NOMO-1 (cell line): ENCODE measurements at regions not wholly inside any gene's neighbourhood (a gene's known extent, or its start where the extent isn't known, plus 50 kb on each side); places are given as distances from the start of the nearest gene placed in this dataset.
"Not testable (repeated sequence)": the region's sequence is repeated elsewhere in the genome, so short reads cannot be mapped to it uniquely, and the experiment has no call there.

ENCODE experiments used
- DNase-seq, 2 experiments: peaks; one replicate each; lab custom pipeline; 2025; ENCODE audit not compliant: unreplicated experiment in 2 of 2; lab: John Stamatoyannopoulos, UW

DNA sequence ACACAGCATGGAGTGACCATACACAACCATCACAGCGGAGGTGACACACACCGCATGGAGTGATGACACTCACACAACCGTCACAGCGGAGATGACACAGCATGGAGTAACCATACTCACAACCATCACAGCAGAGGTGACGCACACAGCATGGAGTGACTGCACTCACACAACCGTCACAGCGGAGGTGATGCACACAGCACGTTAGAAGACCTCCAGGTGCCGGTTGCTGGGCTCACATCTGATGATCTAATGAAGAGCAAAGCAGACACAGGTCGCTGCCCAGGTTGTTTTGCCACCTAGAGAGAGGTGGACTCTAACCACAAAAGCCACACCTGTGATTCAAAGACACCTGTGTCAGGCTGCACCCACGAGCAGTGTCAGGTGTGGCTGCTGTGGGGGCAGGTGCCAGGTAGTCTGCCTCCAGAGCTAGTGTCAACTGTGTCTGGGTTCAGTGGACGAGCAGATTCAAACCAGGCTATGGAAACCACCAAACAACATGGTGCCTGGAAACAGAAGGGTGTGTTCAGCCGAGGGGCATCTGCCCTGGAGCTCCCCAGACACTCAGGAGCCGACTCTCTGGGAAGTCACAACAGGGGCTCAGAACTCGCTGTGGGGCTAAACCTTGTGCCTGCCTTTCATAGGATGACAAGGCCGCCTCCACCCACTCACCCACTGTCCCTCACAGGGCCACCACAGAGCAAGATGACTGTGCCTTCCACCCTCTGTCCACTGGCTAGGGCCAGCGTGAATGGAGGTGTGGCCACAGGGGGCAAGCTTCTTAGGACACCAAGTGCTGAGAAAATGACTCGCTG, 608.2 kb downstream of the TBC1D22A start:
- DNase-seq: no peak

DNA sequence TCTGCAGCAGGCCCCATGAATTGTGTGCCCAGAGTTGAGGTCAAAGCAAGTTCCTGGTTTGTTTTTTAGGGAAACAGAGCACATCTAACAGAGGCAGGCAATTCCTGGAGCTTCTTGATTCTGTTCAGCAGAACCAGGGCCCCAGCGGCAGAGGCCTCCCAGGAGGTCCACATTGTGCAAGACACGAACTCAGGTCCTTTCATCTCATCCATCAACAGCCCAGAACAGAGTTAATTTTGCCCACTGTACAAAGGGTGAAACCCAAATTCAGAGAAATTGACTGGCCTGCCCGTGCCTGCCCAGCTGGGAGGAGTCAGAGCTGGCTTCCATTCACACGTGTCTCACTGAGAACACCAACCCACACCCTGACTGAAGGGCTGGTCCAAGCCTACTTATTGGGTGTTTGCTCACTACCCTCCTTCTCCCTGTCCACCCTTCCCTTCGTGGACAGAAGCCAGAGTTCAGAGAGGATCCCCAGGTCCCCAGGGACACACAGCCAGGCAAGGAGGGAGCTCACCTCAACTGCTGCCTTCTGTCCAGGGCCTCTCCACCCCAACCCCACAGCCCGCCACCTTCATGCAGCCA, 607.1 kb downstream of the TBC1D22A start:
- no peak for DNase-seq

DNA sequence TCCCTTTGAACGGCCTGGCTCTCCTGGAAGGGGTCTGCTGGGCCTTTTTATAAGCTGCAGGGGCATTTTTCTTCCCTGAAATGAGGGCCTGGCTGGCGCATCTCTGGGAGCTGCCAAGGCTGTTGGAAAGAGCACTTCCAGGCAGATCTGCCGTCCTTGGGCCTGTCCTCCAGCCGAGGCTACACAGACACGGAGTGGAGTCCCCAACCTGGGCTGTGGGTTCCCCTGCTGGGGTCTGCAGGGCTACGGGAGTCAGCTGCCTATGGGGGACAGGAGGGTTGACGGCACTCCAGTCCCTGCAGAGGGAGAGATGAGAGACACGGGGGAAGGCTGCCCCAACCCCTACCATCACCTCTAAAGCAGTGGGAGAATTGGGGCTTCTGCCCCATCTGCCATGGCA, 606.6 kb downstream of the TBC1D22A start:
- DNase-seq: no peak

DNA sequence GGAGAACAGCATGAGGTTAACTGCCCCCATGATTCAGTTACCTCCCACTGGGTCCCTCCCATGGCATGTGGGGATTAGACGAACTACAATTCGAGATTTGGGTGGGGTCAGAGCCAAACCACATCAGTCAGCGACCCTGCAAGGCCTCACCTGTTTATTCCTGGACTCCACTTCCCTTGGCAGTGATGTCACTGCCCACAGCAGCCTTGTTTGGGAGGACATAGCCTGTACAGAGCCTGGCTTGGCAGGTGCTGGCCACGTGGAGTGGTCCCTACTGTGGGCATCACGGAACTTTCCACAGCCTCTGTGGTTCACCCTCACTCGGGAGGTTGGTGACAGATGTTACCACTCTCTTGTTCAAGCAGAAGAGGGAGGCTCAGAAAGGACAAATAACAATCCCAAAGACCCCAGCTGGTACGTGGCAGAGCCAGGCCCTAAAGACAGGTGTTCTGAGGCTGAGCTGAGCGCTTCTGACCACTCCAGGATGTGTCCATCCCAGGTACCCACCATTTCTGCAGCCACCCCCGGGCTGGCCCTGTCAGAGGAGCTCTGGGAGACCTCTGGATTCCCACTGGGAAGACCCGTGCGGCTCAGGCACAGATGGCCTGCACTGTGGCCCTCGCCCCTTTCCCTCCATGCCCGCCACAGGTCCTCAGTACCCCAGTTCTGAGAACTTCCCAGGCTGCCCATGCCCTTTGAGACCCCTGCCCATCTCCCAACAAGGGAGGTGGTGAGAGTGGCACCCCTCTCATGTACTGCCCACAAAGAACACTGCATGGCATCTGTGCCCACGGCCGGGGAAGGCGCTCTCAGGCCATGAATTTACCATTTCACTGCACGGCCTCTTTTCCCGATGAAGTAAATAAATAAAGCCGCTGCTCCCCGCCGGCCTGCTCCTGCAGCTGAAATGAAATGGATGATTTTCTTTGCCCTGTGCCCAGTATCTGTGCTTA, 605.8 kb downstream of the TBC1D22A start:
- DNase-seq: no peak

DNA sequence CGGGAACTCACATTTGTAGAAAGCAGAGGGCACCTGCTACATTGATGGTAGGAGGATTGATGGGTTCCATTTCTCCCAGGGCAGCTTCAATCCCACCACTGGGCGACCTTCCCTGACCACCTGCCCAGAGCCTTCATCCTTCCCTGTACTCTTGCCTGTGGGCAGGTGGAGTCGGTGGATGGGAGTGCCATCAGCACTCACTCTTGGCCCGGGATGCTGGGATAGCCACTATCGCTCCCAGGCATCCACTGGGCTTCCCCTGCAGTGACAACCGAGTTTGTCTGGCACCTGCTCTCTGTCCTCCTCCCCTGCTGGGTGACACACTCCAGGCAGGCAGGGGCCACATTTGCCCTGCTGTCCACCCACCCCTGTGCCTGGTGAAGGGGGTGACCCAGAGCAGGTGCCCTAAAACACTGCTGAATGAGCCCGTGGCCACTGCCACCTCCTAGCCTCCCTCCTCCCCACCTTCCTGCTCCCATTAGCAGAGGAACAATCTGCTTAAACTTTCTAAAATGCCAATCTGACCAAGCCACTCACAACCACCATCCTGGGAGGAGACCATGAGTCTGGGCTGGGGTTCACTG, 604.7 kb downstream of the TBC1D22A start:
- no peak for DNase-seq

DNA sequence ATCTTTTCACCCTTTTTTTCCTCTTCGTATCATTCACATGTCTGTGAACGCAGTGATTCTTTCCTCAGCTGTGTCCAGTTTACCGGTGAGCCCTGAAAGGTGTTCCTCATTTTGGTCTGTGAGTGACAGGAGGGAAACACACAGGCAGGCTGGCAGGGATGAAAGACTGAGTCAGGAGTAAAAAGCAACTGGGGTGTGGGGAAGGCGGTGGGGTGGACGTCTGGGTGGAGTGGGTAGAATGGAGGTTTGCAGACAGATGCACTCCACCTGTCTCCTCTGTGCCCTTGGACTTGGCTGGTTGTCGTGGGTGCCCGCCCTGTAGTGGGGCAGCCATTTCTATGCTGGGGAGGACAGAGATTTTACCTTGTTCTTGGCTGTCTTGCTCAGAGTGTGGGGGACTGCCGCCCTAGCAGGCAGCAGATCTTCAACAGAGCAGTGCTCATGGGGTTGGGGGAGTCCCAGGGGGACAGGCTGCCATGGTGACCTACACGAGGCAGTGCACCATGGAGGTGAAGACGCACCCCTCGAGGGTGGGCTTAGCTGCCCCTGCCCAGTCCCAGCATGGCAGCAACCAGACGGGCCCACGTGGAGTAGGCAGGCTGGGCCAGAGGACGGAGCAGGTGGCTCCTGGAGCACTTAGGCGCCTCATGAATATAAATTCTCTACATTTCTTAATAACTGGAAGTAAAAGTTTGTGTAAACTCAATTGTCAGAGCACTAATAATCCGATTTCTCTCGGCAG, 603.7 kb downstream of the TBC1D22A start:
- no peak for DNase-seq

DNA sequence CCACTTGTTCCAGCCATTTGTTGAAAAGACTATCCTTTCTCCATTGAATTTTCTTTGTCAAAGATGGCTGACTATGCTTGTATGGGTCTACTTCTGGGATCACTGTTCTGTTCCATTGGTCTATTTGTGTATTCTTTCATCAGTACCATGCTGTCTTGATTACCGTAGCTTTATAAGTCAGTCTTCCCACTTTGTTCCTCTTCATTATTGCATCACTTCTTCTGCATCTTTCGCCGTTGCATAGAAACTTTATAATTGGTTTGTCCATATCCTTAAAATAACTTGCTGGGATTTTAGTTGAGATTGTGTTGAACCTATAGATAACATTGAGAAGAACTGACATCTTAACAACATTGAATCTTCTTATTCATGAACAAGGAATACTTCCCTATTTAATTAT, 598.8 kb downstream of the TBC1D22A start:
- no peak for DNase-seq

DNA sequence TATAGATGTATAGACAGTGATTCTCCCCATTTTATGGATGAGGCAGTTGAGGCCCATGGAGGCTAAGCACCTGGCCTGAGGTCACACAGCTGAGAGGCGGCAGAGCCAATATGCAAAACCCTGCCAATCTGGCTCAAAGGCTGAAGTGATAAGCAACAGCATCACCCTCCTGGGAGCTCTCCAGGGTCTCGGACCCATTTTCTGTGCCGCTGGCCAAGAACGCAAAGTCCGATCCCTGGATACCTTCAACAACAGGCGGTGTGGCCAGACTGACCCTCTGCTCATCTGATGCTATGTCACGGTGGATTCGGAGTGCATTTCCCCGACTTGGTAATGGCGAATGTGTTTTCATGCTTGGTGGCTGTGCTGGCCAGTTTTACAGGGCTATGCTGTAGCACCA, 595.0 kb downstream of the TBC1D22A start:
- no peak for DNase-seq

DNA sequence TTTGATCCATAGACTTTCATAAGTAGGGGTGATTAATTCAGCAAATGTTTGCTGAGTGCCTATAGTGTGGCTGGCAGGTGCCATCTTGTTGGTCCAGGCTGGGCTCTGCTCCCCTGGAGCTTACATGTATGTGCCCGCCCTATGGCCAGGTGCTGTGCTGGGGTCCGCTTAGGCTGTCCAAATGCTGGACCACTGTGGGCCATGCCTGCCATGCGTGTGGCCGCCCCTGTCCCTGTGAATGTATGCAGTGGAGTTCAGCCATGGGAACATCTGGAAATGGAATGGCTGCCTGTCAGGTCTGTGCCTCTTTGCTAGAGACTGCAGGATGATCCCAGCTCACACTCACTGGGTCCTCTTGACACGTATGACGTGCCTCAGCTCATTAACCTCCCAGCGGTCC, 594.6 kb downstream of the TBC1D22A start:
- no peak for DNase-seq

DNA sequence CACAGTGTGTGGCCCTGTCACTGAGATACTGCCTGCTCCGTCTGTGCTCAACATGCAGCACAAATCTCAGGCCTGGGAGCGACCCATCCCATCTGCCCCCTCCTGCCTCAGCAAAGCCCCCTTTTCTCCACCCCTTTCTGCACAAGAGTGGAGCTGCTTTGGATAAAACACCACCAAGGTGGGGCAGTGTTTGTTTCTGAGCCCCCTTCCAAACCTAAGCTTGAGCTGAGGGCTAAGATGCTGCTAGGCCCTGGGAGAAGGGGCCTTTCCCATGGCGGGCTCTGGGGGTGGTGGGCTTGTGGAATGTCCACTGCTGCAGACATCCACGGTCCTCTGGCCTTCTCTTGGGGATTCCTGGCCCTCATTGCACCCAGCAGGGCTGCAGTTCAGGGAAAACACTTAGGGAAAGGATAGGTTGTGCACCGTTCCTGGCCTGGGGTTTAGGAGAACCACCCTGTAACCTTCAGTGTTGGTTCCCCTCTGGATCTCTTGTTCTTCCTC, 594.1 kb downstream of the TBC1D22A start:
- no peak for DNase-seq

DNA sequence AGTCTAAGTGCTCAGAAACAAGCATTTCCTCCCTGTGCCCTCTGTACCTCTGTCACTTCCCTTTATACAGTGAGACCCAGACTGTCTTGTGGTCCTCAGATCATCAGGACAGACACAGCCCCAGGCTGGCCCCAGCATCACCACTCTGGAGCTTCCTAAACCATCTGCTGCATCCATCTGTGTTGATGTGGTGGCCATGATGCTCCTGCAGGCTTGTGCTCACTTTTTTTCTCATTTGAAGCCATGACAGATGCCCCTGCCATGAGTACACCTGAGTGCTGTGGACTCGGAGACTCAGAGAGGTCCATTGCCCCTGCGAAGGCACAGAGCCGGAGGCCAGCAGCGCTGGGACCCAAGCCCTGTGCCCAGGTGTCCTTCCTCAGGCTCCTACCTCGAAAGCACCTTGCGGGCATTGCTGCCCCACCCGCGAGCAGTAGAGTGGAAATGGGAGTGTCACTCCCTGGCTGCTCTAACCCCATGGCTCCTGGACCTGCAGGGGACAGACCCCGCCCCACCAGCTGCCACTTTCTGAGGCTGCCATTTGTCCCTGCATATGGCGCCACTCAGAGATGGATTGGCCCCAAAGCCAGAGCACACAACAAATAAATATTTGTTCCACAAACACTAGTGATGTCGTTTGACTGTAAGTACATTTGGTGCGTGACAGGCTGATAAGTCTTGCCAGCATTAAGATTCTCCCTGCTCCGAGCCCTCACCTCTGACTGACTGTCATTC, 593.5 kb downstream of the TBC1D22A start:
- peak in 1 of 2 experiments; percentile 2 for DNase-seq

DNA sequence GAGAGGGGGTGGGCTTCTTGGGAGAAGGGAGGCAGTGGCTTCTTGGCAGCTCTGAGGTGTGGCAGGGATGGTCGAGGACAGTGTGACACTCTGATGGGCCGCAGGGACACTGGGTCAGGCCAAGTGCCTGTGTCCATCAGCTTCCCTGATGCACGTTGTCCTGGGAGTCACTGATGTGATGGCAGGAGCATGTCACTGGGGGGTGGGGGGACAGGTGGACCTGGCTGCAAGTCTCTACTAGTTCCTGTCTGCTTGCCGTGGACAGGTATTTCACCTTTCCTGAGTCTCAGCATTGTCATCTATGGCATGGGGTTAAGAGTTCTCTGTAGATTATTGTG, 592.9 kb downstream of the TBC1D22A start:
- no peak for DNase-seq

DNA sequence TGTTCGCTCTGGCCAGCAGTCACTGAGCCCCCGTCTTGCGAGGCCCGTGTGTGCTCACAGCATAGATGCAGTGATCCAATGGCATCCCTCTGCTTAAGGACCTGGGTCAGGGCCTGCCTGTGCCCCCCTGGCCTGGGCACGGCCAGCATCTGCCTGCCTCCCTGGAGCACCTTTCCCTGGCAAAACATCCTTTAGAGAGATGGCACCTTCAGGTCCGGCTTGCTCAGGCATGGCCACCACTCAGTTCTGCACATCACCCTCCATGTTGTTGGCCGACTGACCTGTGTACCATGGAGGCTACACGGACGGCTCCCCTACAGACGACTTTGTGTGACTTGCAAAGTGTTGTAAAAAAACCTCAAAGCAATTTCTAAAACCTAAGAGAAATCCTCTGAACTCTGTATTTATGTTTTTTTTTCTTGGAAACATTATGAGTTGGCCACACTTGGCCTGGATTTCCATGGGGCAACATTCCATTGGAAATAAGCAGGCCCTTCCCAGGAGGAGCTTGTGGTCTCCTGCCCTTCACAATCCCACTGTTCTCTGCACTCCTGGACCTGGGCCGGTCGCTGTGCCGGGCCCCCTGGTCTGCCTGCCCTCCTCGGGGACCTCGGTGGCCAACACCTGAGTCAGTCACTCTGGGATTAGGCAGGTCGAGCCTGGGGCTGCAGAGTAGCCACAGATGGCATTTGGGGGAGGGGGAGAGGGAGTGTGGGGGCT, 592.4 kb downstream of the TBC1D22A start:
- no peak for DNase-seq

DNA sequence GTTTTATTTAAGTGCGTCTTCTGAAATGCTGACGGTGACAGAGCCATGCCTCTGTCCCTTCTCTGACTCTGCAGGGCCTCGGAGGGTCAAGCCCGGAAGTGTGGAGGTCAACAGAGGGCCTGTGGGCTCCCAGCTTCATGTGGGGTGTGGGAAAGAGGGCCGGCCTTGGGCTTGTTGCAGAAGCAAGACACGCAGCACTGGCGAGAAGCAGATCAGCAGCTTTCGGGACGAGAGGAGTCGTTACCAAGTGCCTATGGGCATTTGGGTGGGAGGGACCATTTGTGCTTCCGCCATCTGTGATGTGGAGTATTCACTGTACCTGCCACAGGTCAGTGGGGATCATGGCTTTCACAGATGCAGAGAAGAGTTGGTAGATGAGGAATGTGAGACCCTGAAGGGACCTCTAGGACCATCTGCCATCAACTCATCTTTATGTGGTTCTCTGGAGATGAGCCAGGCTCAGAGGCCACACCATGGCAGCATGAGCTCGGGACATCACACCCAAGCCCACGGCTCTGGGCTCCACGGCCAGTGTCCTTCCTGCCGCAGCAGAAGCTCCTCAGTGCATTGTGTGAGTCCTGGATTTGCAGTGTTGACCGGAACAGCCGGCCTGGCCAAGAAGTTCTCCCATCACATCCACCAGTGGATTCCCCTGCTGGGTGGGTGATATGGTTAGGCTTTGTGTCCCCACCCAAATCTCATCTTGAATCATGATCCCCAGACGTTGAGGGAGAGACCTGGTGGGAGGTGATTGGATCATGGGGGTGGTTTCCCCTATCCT, 590.7 kb downstream of the TBC1D22A start:
- no peak for DNase-seq

DNA sequence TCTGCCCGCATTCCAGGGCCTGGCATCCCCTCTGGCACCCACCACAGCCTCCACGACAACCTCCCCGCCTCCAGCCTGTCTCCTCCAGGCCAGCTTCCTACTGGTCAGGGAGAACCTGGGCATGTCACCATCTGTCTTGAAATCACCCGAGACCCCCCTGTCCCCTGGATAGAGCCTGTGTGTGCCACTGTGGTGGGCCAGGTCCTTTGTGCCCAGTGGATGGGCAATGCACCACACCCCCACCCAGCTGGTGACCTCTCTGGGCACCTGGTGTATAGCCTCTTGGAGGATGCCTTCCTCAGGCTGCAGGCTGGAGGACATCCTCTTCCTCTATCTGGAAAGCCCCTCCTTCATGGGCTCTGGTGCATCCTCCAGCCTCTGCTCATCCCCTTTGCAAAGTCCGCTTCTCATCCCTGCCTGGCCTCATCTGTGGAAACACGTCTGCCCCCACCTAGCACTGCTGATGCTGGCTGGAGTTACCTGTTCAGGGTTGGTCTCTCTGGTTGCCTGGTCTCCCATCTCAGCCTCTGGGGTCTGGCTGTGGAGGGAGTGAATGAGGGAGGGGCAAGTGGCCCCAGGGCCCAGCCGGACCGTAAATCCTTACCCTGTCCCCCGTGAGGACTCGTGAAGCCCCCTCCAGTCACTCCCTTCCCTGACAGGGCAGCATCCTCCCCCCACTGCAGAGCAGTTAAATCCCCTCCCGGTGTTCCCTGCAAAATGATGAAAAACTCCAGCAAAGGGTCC, 589.6 kb downstream of the TBC1D22A start:
- no peak for DNase-seq

DNA sequence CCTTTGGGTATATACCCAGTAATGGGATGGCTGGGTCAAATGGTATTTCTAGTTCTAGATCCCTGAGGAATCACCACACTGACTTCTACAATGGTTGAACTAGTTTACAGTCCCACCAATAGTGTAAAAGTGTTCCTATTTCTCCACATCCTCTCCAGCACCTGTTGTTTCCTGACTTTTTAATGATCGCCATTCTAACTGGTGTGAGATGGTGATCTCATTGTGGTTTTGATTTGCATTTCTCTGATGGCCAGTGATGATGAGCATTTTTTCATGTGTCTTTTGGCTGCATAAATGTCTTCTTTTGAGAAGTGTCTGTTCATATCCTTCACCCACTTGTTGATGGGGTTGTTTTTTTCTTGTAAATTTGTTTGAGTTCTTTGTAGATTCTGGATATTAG, 583.8 kb downstream of the TBC1D22A start:
- not testable (repeated sequence) for DNase-seq

DNA sequence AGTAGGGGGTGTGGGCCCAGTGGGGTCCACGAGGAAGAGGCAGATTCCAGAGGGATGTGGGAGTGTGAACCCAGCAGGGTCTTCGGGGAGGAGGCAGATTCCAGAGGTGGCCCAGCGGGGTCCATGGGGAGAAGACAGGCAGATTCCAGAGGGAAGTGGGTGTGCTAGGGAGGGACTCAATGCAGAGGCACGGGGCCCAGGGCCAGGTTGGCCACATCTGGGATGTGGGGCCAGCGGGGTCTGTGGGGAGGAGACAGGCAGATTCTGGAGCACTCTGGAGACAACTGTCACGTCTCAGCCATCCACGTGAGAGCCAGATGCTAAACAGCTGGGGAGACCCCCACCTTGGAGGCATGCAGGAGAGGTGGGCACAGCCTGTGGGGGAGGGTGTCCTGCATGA, 582.6 kb downstream of the TBC1D22A start:
- DNase-seq: no peak

DNA sequence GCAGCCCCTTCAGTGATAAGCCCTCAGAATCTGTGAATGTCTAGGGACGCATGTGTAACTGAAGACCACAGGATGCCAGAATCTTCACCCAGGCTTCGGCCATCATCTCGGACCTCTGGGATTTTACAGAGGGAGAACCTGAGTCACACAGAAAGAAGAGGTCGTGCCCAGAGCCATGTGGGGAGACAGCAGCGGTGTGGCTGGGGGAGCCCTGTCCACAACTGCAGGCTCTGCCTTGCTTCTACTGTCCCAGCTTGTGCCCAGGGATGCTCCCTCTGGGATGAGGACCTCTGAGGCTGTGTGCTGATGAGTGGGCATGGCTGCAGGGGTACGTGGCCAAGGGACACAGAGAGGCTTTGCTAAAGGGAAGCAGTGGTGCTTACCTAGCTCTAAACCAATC, 582.0 kb downstream of the TBC1D22A start:
- no peak for DNase-seq
